ENCODE measurements at regions not wholly inside any gene's neighbourhood (a gene's known extent, or its start where the extent isn't known, plus 50 kb on each side); places are given as distances from the start of the nearest gene placed in this dataset.

GRCh38 chr6:63436356-63436755 lies 116.6 kb upstream of the LGSN start (continued):
- TF ChIP-seq ZNF423 (tag by site-specific recombination; IDR thresholded peaks at IDR 0.05) = no peak
- TF ChIP-seq PATZ1 (tag by site-specific recombination; IDR thresholded peaks at IDR 0.05) = no peak

- H3K4me1 ChIP-seq (ENCODE audit: control insufficient read depth, insufficient read depth, low read length) = no peaks in the 10 kb centered on the region
These were observed 117.3 kb upstream of the LGSN start for GRCh38 chr6:63437058-63437457.

GRCh38 chr6:63440057-63440456 lies 120.3 kb upstream of the LGSN start:
- ChIA-PET POLR2A (no interaction called here), CTCF (interaction anchor here (0.7 kb wide), 1 partner anchor 116 kb away, joined by 6 read pairs; no protein-coding TSS in a partner anchor)
- Histone ChIP-seq H3K36me3 (ENCODE audit: control insufficient read depth in 2 of 2, insufficient read depth in 1 of 2, low read length in 2 of 2) (no peaks in the 10 kb centered on the region), H3K9me3 (ENCODE audit: control insufficient read depth, insufficient read depth, low read depth, low read length) (no peaks in the 10 kb centered on the region), H3K4me1 (ENCODE audit: control insufficient read depth, insufficient read depth, low read length) (no peaks in the 10 kb centered on the region), H3K4me3 (ENCODE audit: low read depth, low read length) (no peak overlapping the region), H3K27ac (ENCODE audit: extremely low read depth, low read depth, low read length) (no peak overlapping the region)
- TF ChIP-seq ZNF449 (tag by site-specific recombination; IDR thresholded peaks at IDR 0.05) = no peak
- TF ChIP-seq SALL2 (tag by site-specific recombination; IDR thresholded peaks at IDR 0.05; ENCODE audit: borderline replicate concordance) = no peak
- TF ChIP-seq TSHZ1 (tag by site-specific recombination; IDR thresholded peaks at IDR 0.05; ENCODE audit: borderline replicate concordance) = no peak
- TF ChIP-seq EGR2 (tag by site-specific recombination; IDR thresholded peaks at IDR 0.05; ENCODE audit: low read depth) = no peak
- no peak for TF ChIP-seq PRDM10 (tag by site-specific recombination; IDR thresholded peaks at IDR 0.05)
- no peak for TF ChIP-seq ZNF37A (tag by site-specific recombination; IDR thresholded peaks at IDR 0.05)
- no peak for TF ChIP-seq ZNF514 (tag by site-specific recombination; IDR thresholded peaks at IDR 0.05)
- no peak for TF ChIP-seq ZNF510 (tag by site-specific recombination; IDR thresholded peaks at IDR 0.05; ENCODE audit: insufficient replicate concordance)
- no peak for TF ChIP-seq ZNF792 (tag by site-specific recombination; IDR thresholded peaks at IDR 0.05)
- TF ChIP-seq ZBTB1 (tag by site-specific recombination; IDR thresholded peaks at IDR 0.05) = no peak

More at GRCh38 chr6:63437058-63437457, 117.3 kb upstream of the LGSN start:
- Histone ChIP-seq H3K9me3 (ENCODE audit: control insufficient read depth, insufficient read depth, low read depth, low read length) (no peaks in the 10 kb centered on the region), H3K4me3 (ENCODE audit: low read depth, low read length) (no peak overlapping the region), H3K36me3 (ENCODE audit: control insufficient read depth in 2 of 2, insufficient read depth in 1 of 2, low read length in 2 of 2) (no peaks in the 10 kb centered on the region), H3K27ac (ENCODE audit: extremely low read depth, low read depth, low read length) (no peak overlapping the region)
- no peak for TF ChIP-seq ZNF404 (tag by site-specific recombination; IDR thresholded peaks at IDR 0.05)
- TF ChIP-seq GFI1B (tag by site-specific recombination; IDR thresholded peaks at IDR 0.05) = no peak
- no peak for TF ChIP-seq IKZF3 (tag by site-specific recombination; IDR thresholded peaks at IDR 0.05)
- no peak for TF ChIP-seq ZNF48 (tag by site-specific recombination; IDR thresholded peaks at IDR 0.05)
- TF ChIP-seq ZBTB44 (tag by site-specific recombination; IDR thresholded peaks at IDR 0.05) = no peak
- POLR2A ChIA-PET = no interaction called here
- CTCF ChIA-PET = no interaction called here

All from HEK293 (cell line).